ENCODE measurements at regions not wholly inside any gene's neighbourhood (a gene's known extent, or its start where the extent isn't known, plus 50 kb on each side); places are given as distances from the start of the nearest gene placed in this dataset.

DNA sequence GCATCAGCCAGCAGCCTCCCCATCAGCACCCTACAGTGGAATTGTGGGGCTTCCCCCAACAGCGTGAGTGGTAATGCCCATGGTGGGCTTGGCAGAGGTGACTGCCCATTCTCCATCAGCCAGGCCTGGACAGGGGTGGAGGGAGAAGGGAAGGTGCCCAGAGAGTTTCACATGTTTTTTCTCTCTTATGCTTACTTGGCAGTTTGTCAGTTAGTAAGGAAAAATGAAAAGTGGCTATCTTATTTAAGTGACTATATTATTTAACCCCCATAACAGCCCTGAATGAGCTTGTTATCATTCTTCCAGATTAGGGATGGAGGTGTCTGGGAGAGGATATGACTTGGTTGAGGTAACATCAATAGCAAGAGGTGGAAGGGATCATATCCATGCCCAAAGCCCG lies 921.7 kb downstream of the GRID1 start:
- H3K9me3 ChIP-seq, result no peaks in the 10 kb centered on the region
- Mint-ChIP-seq H3K27me3 (ENCODE audit: insufficient read depth, unreplicated experiment) (no peaks in the 10 kb centered on the region), H3K9me3 (ENCODE audit: unreplicated experiment) (no peaks in the 10 kb centered on the region), H3K4me1 (ENCODE audit: low read depth, unreplicated experiment) (no peaks in the 10 kb centered on the region), H3K4me3 (ENCODE audit: unreplicated experiment) (no peak overlapping the region), H3K36me3 (ENCODE audit: insufficient read depth, unreplicated experiment) (no peaks in the 10 kb centered on the region), H3K27ac (ENCODE audit: unreplicated experiment) (no peak overlapping the region)
- TF ChIP-seq, protein P1, sequence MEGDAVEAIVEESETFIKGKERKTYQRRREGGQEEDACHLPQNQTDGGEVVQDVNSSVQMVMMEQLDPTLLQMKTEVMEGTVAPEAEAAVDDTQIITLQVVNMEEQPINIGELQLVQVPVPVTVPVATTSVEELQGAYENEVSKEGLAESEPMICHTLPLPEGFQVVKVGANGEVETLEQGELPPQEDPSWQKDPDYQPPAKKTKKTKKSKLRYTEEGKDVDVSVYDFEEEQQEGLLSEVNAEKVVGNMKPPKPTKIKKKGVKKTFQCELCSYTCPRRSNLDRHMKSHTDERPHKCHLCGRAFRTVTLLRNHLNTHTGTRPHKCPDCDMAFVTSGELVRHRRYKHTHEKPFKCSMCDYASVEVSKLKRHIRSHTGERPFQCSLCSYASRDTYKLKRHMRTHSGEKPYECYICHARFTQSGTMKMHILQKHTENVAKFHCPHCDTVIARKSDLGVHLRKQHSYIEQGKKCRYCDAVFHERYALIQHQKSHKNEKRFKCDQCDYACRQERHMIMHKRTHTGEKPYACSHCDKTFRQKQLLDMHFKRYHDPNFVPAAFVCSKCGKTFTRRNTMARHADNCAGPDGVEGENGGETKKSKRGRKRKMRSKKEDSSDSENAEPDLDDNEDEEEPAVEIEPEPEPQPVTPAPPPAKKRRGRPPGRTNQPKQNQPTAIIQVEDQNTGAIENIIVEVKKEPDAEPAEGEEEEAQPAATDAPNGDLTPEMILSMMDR (IDR thresholded peaks at IDR 0.05; ENCODE audit: insufficient read depth in 1 of 2, low read depth in 1 of 2, low read length in 1 of 2, severe bottlenecking in 1 of 2, unreplicated experiment in 1 of 2), result no peak
- no peak for DNase-seq
- no TSS peak for BruUV-seq (replicated peaks)
- ChIA-PET POLR2A (no interaction called here), CTCF (no interaction called here)
- no peaks in the 10 kb centered on the region for H3K4me1 ChIP-seq
- H3K36me3 ChIP-seq (ENCODE audit: control insufficient read depth, insufficient read depth, low read length), result no peaks in the 10 kb centered on the region
- H3K4me3 ChIP-seq (ENCODE audit: low read depth, low read length), result no peak overlapping the region
- intact Hi-C loops (cut with micrococcal nuclease; ENCODE audit: unreplicated experiment), result no loop called here
- no peaks in the 10 kb centered on the region for H3K27me3 ChIP-seq (replicated peaks; ENCODE audit: control insufficient read depth, insufficient read depth, low read length)

DNA sequence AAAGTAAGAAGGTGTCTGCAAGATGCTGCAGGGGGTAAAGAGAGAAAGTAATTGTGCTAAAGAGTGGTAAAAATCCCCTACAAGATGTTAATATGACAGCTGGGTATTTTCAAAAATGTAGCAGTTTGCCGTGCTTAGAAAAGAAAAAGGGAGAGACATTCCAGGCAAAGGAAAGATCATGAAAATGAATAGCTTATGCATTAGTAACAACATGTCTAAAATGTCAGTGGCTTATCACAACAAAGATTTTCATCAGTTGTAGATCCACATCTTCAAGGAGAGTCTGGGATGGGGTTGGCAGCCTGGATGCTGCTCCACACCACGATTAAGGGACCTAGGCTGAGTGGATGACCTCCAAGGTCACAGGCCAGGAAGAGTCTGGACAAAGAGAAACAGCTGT lies 920.9 kb downstream of the GRID1 start:
- no TSS peak for BruUV-seq (replicated peaks)
- TF ChIP-seq, protein P1 (IDR thresholded peaks at IDR 0.05; ENCODE audit: insufficient read depth in 1 of 2, low read depth in 1 of 2, low read length in 1 of 2, severe bottlenecking in 1 of 2, unreplicated experiment in 1 of 2), result no peak
- ChIA-PET CTCF (no interaction called here), POLR2A (no interaction called here)
- Histone ChIP-seq H3K4me3 (ENCODE audit: low read depth, low read length) (no peak overlapping the region), H3K27me3 (replicated peaks; ENCODE audit: control insufficient read depth, insufficient read depth, low read length) (no peaks in the 10 kb centered on the region), H3K36me3 (ENCODE audit: control insufficient read depth, insufficient read depth, low read length) (no peaks in the 10 kb centered on the region), H3K4me1 (no peaks in the 10 kb centered on the region), H3K9me3 (no peaks in the 10 kb centered on the region)
- intact Hi-C loops (cut with micrococcal nuclease; ENCODE audit: unreplicated experiment), result no loop called here
- no peaks in the 10 kb centered on the region for H3K4me1 Mint-ChIP-seq (ENCODE audit: low read depth, unreplicated experiment)
- H3K9me3 Mint-ChIP-seq (ENCODE audit: unreplicated experiment), result no peaks in the 10 kb centered on the region
- H3K27ac Mint-ChIP-seq (ENCODE audit: unreplicated experiment), result no peak overlapping the region
- no peak for DNase-seq
- no peak overlapping the region for H3K4me3 Mint-ChIP-seq (ENCODE audit: unreplicated experiment)
- no peaks in the 10 kb centered on the region for H3K27me3 Mint-ChIP-seq (ENCODE audit: insufficient read depth, unreplicated experiment)
- H3K36me3 Mint-ChIP-seq (ENCODE audit: insufficient read depth, unreplicated experiment), result no peaks in the 10 kb centered on the region

DNA sequence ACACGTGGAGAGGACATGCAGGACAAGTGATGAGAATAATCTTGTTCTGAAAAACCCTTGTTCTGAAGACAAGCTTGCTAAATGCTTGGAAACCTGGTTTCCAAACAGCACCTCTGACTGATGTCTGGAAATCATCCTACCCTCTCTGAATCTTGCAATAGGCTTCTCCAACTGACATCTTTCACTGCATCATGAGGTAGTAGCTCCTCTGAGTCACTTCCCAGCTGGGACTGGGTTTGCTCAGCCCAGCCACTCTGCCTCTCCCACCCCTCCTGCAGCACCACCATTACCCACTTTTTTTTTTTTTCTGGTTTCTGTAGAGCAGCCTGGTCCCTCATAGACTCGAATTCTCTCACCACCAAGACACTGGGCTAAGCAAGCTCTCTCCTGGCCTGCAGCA lies 919.8 kb downstream of the GRID1 start:
- no peaks in the 10 kb centered on the region for H3K27me3 Mint-ChIP-seq (ENCODE audit: insufficient read depth, unreplicated experiment)
- no peak for DNase-seq
- no TSS peak for BruUV-seq (replicated peaks)
- no peak overlapping the region for H3K4me3 ChIP-seq (ENCODE audit: low read depth, low read length)
- TF ChIP-seq, protein P1 (IDR thresholded peaks at IDR 0.05; ENCODE audit: insufficient read depth in 1 of 2, low read depth in 1 of 2, low read length in 1 of 2, severe bottlenecking in 1 of 2, unreplicated experiment in 1 of 2), result no peak
- H3K9me3 ChIP-seq, result no peaks in the 10 kb centered on the region
- no peaks in the 10 kb centered on the region for H3K4me1 ChIP-seq
- ChIA-PET CTCF (interaction anchor here (0.7 kb wide), 1 partner anchor 214 kb away, joined by 3 read pairs; no protein-coding TSS in a partner anchor), POLR2A (no interaction called here)
- H3K27ac Mint-ChIP-seq (ENCODE audit: unreplicated experiment), result no peak overlapping the region
- H3K9me3 Mint-ChIP-seq (ENCODE audit: unreplicated experiment), result no peaks in the 10 kb centered on the region
- intact Hi-C loops (cut with micrococcal nuclease; ENCODE audit: unreplicated experiment), result no loop called here
- no peaks in the 10 kb centered on the region for H3K36me3 Mint-ChIP-seq (ENCODE audit: insufficient read depth, unreplicated experiment)
- no peak overlapping the region for H3K4me3 Mint-ChIP-seq (ENCODE audit: unreplicated experiment)
- no peaks in the 10 kb centered on the region for H3K4me1 Mint-ChIP-seq (ENCODE audit: low read depth, unreplicated experiment)
- H3K27me3 ChIP-seq (replicated peaks; ENCODE audit: control insufficient read depth, insufficient read depth, low read length), result no peaks in the 10 kb centered on the region
- no peaks in the 10 kb centered on the region for H3K36me3 ChIP-seq (ENCODE audit: control insufficient read depth, insufficient read depth, low read length)

All from Caco-2 (cell line).